LoVo (cell line): ENCODE measurements at regions not wholly inside any gene's neighbourhood (a gene's known extent, or its start where the extent isn't known, plus 50 kb on each side); places are given as distances from the start of the nearest gene placed in this dataset.

Source experiments
- DNase-seq: peaks from one replicate; pipeline ENCODE4 v3.0.0-alpha.2; 2016; ENCODE audit warnings: low spot score

DNA sequence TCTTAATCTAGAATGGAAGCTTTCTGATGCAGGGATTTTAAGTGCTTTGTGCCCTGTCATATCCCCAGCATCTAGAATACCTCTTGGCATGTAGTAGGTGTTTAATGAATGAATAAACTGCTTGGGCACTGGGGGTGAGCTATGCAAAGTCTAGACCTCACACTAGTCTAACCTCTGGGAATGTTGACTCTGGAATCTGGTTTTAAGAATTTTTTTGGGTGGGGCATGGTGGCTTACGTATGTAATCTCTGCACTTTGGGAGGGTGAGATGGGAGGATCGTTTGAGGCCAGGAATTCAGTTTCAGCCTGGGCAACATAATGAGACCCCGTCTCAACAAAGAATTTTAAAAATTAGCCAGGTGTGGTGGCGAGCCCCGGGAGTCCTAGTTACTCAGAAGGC lies 146.3 kb upstream of the RGMA start:
- DNase-seq: no peak

DNA sequence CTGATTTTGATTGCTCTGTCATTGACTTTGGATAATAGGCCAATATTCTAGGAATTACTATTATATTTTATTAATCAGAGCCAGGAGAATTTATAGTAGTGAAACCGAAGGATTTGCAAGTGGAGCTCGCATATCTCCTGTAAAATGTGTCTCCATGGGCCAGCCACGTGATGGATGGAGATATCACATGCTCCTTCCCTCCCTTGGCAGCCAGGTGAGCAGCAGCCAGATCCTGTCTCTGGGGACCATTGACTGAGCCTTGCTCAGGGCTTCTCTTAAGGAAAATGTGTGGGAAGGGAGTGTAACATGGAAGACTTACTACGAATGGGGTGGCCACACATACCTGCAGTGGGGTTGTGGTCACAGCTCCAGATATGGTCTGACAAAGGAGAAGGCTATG lies 144.7 kb upstream of the RGMA start:
- no peak for DNase-seq

DNA sequence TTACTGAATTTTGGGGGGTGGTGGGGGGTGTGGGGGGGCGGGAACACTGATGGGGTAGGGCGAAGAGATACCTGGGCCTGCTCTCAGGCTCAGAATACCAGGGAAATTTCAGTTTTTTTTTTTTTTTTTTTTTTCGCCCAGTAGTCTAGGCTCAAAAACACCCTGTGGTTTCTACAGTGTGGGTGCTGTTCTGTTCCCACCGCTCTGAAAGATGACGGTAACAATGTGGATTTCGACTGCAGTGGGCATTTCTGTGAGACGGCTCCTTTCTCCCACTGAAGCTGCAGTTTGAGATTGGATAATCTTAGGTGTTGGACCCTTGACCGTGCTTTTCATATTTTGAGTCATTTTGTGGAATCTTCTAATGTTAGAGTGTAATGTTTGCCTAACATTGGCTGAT lies 143.8 kb upstream of the RGMA start:
- DNase-seq: no peak

DNA sequence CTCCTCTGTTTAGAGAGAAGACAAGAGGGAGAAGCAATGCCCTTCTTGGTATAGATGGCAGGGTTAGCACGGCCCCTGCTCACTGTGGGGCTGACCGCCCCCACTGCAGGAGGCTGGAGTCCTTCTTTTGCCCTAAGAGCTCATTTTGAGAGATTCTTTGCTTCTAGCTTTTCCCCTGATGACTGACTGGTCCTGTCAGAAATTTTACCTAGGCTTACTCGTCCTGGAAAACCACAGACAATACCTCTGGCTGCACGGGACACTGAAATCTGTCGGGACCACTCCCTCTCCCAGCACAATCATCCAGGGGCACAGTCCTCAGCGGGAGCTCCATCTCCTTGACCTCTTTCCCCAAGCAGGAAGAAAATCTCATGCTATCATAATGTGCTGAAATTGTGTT lies 143.0 kb upstream of the RGMA start:
- no peak for DNase-seq

DNA sequence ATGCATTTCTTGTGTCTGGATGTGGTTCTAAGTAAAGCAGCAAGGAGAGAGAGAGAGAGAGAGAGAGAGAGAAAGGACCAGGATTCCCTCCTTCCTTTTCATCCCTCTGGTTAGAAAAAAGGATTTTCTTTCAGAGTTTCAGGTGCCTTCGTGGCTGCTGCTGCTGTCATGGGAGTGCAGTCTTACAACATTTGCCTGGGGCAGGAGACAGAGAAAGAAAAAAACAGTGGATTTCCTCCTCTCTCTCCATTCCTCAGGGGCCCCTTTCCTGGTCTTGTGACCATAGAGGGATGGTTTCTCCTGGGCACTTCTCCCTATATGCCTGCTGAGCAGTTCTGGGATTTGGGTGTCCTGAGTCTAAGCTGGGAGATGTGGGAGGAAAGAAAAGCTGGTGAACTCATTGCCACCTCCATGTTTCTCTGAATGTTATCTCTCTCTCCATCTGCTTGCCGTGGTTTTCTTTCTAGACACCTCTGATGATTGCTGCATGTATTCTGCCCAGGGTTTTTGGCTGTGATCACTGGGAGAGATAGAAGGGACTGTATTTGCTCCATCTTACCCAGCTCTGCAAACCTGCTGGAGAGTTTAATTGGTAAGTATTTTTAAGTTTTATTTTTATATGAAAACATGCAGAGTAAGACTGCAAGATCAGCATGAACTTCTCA lies 142.4 kb upstream of the RGMA start:
- DNase-seq: no peak

DNA sequence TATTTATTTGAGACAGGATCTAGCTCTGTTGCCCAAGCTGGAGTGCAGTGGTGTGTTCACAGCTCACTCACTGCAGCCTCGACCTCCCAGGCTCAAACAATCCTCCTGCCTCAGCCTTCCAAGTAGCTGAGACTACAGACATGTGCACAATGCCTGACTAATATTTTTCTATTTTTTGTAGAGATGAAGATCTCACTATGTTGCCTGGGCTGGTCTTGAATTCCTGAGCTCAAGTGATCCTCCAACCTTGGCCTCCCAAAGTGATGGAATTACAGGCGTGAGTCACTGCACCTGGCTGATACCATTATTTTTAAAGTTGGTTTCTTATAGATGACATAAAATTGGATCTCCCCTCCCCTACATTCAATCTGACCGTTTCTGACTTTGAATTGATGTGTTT lies 139.5 kb upstream of the RGMA start:
- no peak for DNase-seq

DNA sequence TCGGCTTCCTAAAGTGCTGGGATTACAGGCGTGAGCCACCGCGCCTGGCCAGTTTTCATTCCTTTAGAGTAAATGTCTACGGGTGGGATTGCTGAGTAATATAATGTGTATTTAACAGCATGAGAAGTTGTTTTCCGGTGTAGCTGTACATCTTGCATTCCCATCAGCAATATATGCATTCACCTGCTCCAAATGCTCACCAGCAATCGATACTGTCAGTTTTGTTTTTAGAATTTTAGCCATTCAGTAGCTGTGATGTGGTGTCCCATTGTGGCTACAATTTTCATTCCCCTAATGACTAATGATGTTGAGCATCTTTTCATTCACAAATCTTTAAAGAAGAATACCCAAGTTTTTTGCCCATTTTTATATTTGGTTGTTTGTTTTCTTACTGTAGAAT lies 134.8 kb upstream of the RGMA start:
- DNase-seq: no peak

DNA sequence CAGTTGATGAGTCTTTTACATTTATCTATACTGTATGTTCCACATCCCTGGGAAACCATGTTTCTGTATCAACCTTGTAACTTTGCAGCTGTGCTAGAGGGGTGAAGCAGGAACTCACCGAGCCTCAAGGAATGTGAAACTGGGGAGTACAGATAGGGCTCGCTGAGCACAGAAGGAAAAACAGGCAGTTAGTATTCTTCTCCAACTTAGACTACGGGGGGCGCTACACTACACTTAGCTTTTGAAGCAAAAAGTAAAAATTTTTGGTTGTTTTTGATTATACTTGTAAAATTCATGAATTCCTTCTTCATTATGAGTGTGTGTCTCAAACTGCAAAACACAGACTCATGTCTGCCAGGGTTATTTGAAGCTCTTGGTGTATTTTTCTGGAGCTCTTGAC lies 132.7 kb upstream of the RGMA start:
- DNase-seq: no peak

DNA sequence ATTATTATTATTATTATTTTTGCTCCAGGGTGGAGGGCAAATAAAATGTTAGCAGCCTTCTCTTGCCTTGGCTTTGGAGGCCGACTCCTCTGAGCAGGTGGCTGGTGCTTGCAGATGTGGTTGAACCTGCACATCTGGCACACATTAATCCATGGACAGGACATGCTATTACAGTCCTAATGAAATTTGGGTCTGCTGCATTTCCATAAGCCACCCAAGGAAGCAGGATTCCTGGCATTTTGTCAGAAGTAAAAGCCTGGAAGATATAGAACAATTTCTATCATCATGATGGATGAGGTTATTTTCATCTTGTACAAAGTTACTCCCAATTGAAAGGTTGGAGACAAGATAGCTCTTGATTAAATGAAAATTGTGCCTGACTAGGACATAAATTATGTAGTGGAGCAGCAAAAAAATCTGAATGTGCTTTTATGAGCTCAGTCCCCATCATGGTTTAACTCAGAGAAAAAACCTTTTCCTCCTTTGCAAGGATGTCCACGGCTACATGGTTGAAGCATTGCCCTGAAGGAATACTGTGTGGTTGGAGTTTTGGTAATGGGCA lies 130.9 kb upstream of the RGMA start:
- no peak for DNase-seq

DNA sequence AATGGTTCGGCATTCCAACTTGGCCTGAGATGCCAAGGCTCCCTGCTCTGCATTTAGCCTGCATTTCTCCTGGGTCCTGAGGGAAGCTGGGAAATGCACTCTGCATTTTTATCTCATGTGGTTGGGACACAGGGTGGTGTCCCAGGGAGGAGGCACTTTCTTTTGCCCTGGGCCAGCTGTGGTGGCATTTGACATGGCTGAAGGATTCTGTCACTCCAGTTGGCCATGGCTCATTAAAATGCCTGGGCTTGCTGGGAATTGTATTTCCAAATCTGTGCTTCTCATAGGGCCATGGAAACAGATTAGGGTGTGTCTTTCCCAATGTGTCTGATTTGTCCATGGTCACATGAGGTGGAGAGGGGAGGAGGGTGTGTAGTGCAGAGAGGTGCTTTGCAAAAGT lies 128.3 kb upstream of the RGMA start:
- no peak for DNase-seq

DNA sequence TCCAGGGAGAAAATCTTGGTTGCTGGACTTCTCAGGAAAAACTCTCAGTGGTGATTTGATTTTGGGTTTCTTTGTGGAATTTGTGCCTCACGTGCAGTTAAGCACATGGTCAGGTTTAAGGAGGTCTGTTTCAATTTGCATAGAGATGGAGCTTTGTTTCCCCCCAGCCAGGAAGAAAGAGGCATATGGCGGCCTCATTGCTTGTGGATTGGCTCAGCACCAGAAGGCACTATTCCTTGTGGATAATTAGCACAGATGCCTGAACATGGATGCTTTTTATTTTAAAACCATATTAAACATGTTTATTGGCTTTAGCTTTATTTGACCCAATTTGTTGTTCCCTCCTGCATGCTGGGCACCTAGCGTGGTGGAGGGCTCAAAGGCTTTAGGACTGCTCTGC lies 125.1 kb upstream of the RGMA start:
- no peak for DNase-seq

DNA sequence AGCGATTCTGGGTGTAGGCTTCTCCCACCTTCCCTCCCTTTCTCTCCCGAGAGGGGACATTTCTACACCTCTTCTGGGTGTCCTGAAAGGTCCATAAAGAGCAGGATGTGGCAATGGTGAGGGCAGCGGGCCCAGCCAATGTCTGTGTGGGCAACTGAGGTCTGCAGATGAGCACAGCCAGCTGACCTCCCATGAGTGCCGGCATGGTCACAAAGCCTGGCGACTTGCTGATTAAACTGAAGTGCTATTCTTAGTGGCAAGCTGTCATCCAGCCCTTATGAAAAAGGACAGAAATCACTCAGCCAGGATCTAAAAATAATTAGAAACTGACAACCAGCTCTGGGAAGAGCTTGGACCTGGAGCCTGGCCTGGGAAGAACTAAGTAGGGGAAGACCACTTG lies 124.3 kb upstream of the RGMA start:
- no peak for DNase-seq

DNA sequence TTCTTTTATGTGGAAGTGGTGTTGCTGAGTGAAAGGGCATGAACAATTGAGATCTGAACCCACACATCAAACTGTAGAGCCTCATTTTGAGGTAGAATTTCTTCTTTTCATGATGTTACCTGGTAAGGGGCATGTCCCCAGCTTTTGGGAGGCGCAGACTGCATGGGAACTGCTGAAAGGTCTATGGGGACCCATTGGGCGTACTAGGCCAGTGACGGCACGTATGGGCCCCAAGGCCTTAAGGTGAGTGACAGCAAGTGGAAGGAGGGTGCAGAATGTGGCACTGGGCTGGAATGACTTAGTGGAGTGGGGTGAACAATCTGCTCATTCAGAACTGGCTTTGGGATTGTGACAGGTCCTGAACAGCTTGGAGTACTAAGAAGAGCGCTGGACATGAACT lies 123.6 kb upstream of the RGMA start:
- DNase-seq: no peak

DNA sequence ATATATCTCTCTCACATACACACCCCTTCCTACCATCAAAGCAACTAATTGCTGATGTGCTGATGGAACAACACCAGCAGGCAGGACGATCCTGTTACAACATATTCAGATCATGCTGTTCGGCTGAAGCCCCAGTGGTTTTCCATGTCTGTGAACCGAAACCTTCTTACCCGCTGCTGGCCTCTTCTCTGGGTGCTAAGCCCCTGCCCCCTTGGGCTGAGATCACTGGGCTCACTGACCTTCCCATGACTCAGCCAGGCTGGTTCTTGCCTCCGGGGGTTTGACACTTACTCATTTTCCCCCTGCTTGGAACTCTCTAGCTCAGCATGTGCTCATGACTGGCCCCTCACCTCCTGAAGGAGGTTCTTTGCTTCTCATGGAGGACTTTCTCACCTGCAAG lies 122.0 kb upstream of the RGMA start:
- DNase-seq: no peak

DNA sequence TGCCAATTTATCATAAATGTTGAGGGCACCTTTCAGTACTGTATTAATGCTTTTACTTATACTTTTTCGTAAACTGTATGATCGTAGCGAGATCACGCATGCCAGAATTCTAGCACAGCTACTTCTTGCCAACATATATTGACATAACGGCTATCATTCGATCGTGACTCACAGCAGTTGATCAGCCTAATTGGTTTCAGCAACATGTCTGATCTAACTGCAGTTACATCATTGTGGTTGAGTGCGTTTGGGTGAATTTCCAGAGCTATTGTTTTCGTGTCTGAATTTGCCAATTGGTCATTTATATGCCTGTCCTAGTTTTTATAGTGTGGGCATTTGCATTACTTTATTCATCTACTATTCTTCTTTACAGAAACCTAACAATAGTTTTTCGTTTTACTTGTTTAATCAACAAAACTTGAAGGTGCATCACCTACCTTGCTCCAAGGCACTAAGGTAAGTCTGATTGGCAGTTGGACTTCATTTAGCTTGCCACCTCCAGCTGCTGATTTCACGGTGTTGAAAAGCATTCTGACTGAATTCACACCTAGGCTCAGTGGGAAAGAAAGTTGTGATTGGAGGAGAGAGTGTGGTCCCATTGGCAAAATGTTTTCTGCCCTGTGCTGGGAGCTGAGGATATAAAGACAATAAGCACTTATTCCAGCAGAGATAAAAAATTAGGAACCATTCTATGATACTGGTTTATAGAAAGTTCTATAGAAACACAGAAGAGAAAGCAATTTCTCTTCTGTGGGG lies 120.9 kb upstream of the RGMA start:
- DNase-seq: no peak

DNA sequence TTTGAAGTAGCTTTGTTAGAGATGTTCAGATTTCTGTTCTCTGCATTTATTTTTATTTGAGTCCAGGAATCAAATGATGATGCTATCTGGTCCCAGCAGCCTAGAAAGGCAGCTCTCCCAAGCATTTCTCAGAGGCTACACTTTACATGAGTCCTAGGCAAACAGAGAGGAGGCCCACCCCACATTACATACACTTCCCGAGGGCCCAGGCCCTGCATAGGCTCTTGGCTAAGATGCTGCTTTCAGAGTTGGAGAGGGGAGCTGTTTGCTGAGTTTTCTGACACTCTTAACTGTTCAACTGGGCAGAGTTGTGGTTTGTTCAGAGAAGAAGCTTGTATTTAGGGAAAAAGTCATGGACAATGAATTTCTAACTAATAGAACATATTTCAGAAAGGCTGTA lies 117.9 kb upstream of the RGMA start:
- no peak for DNase-seq

DNA sequence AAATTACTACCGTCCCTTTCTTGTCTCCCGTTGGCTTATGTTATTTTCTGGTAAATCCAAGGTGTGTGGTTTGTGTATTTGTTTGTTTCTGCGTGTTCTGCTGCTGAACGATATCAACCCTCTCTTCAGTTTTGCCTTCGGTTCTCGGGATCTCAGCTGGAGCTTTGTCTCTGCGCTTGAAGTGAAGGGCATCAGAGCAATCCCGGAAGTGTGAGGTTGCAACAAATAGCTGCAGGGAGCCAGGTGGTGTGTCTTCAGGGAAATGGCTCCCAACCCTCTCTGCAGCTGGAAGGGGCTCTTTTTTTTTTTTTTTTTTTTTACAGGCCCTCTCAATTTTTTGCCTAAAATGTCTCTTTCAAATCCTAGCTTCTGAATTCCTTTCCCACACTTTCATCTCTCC lies 116.4 kb upstream of the RGMA start:
- DNase-seq: no peak

DNA sequence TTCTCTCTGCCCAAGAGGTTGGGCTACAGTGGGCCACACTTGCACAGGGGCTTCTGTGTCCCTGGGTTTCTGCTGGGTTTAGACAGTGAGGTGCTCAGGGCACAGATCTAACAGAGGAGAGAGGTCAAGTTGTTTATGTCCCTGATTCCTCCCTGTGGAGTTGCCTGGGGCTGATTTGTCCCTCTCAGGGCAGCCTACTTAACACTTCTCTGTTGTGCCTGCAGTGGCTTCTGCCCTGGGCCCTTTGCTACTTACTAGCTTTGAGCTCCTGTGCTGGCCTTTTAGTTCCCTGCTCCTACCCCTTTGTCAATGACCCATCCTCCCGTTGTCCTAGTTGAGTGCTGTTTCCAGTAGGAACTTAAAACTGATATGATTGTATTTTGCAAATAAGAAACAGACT lies 114.0 kb upstream of the RGMA start:
- no peak for DNase-seq

DNA sequence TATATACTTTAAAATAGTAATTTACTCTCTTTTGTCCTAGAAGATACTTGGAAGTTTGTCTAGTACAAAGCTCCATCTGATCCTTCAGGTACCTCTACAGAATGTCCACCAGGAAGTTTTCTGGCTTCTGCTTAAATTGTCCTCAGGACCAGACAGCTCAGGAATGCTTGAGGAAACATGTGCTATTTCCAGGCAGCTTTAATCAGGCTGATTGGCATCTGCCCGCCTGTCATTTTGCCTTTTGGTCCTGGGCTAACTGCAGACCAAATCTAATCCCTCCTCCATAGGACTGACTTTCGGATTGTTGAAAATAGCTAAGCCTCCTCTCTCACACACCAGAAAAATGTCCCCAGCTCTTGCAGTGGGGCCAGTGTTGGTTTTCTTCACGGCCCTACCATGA lies 113.4 kb upstream of the RGMA start:
- DNase-seq: no peak

DNA sequence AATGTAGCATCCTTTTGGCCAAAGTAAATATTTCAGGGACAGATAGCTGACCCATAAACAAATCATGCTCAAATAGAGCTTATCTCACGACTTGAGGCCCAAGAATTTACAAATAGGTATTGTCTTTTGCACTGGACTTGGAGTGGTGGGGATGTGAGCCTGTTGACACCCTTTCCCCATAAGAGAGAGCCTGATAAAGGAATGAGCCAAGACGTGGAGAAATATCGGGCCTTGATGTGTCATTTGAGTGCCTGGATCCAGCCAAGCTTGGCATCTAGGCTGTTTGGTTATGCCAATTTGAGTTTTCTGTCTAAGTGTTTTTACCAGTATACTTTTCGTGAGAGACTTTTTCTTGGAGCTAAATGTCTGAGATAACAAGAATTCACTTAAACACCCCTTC lies 112.9 kb upstream of the RGMA start:
- no peak for DNase-seq

DNA sequence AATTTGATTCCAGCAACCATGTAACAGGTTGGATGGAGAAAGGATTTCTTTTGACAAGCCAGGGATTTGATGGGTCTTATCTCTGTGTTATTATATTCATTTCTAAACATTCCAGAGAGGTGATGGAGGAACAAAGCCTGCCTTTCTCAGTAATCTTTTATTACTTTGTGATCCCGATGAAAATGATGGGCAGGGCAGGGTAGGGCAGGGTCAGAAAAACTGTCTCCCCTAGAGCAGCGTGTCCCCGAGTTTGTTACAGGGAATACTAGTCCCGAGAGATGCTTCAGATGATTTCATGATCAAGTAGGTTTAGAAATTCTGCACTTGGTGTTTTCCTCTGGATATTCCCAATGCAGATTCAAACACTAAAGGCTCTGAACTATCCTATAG lies 111.8 kb upstream of the RGMA start:
- DNase-seq: no peak

DNA sequence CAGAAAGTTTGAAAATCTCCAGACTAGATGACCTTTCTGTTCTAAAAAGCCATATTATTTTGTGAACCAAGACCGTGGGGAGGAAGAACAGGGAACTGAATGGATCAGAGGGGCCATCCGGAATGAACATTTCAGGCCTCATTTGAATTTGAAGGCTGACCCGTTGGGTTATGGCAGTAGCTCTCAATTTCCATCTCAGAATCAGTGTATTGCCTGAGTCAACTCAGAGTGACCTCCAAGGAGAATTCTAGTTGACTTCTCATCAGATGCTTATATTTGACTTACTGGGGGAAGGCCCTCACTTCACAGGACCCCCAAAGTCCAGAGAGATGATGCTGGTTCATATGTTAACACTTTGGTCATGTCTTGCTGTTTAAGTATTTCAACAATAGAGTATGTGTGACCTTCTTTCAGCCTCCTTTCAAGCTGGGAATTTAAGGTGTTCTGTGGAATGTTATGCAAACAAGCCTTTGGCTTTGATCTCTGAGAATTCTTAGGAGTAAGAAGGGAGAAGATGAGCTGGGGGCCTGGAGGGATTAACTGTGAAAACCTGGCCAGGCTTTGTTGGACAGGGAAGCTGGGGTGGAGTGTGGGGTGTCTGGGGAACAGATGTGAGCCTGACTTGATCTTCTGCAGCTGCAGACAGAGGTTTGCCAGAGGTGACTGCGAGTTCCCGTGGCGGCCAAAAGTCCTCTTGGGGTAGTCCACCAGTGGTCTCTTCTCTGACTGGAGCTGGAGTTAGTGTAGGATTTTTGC lies 111.2 kb upstream of the RGMA start:
- DNase-seq: no peak

DNA sequence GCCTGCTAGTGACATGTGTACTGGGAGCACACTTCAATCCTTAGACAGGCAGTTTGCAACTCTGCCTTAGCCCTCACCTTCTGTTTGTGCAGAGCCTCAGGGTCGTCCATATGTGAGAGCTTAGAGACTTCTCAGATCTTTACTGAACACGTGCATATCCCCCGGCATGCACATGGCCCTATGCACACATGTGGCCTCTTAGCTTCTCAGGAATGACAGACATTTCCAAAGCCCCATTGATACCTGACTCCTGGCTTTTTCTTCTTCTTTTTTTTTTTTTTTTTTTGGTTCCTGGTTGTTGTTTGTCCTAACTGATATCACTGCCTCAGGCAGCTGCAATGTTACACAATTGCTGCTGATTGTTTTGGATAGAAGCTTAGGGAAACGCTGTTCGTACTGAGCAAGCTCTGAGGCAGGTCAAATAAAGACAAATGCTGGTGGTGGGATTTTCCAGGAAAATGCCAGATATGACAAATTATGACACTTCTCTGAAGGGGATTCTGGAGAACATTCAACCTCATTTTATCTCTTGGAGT lies 107.2 kb upstream of the RGMA start:
- no peak for DNase-seq
